OCI-LY3 (cell line): ENCODE measurements at regions not wholly inside any gene's neighbourhood (a gene's known extent, or its start where the extent isn't known, plus 50 kb on each side); places are given as distances from the start of the nearest gene placed in this dataset.

Experiments used
- EZH2phosphoT487 ChIP-seq: fragments of 200-600 bp; shearing (Covaris generic); IDR thresholded peaks from 2 replicates; pipeline ENCODE4 v1.6.1; 2018; ENCODE audit warnings: antibody characterized with exemption, mixed run types, low read depth
- TF ChIP-seq, protein P1 (sequence below): fragments of 200-600, 300-600 bp; sonication (generic); IDR thresholded peaks from 2 replicates; pipeline ENCODE4 v1.5.1; 2014; ENCODE audit warnings: antibody characterized with exemption, low read length, low read depth

DNA sequence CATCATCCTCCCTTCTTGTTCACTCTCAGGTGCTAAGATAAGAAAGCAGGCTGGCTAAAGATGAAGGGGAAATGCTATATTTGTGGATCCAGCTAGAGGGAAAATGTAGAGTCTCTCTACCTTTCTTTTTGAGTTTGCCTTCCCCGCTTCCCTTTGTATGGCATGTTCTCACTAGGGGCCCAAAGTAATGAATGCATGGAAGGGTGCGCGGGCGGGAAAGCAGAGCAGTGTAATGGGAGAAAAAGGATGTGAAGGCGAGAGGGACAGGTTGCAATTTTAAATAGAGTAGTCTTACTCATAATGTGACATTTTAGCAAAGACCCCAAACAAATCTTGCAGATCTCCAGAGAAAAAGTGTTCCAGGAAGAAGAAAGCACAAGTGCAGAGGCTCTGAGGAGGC, 105.1 kb upstream of the ATP1B1 start:
- TF ChIP-seq, protein P1, sequence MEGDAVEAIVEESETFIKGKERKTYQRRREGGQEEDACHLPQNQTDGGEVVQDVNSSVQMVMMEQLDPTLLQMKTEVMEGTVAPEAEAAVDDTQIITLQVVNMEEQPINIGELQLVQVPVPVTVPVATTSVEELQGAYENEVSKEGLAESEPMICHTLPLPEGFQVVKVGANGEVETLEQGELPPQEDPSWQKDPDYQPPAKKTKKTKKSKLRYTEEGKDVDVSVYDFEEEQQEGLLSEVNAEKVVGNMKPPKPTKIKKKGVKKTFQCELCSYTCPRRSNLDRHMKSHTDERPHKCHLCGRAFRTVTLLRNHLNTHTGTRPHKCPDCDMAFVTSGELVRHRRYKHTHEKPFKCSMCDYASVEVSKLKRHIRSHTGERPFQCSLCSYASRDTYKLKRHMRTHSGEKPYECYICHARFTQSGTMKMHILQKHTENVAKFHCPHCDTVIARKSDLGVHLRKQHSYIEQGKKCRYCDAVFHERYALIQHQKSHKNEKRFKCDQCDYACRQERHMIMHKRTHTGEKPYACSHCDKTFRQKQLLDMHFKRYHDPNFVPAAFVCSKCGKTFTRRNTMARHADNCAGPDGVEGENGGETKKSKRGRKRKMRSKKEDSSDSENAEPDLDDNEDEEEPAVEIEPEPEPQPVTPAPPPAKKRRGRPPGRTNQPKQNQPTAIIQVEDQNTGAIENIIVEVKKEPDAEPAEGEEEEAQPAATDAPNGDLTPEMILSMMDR: no peak
- no peak for TF ChIP-seq EZH2phosphoT487
